ENCODE measurements at regions not wholly inside any gene's neighbourhood (a gene's known extent, or its start where the extent isn't known, plus 50 kb on each side); places are given as distances from the start of the nearest gene placed in this dataset.

DNA sequence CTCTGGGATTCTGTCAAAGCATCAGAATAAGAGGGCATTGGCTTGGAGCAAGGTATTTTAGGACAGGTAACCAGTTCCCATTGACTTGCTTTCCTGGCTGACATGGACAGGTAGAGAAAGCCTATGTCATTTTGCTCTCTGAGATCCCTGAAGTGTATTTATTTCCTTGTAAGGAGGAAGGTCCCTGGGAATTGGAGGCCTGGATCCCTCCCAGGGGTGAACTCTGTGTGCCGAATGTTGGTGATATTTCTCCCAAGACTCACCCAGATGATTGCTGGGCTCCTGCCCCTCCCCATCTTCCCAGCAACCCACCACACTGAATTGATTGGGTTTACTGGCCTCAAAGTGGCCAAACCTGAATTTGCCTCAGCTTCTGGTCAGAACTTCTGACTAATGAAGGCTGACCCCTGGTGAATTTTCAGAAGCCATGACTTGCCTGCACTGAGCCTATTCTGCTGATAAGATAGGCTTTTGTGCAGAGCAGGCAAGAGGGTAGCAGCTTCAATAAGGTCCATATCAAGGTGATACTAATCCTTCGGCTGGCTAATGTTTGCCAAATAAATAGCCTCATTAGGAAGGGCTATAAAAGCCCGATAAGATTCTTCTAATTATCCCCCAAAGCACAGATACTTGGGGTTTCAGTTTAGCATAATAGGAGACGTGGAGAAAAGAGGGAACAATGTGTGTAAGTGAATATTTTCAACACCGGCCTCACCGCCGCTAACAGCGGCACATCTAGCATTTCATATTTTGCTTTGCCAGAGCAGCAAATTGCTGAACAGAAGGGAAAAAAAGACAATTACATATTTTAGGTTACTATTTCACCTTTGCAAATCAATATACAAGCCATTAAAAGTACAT, 152.9 kb upstream of the PITX1 start:
- intact Hi-C loops (cut with micrococcal nuclease): no loop called here
- Mint-ChIP-seq H3K27ac (no peak overlapping the region), H3K36me3 (ENCODE audit: low read depth) (no peaks in the 10 kb centered on the region), H3K9me3 (no peaks in the 10 kb centered on the region), H3K27me3 (peaks cover 61% of the 10 kb centered on the region), H3K4me1 (ENCODE audit: low read depth) (peaks cover 13% of the 10 kb centered on the region), H3K4me3 (no peak overlapping the region)

DNA sequence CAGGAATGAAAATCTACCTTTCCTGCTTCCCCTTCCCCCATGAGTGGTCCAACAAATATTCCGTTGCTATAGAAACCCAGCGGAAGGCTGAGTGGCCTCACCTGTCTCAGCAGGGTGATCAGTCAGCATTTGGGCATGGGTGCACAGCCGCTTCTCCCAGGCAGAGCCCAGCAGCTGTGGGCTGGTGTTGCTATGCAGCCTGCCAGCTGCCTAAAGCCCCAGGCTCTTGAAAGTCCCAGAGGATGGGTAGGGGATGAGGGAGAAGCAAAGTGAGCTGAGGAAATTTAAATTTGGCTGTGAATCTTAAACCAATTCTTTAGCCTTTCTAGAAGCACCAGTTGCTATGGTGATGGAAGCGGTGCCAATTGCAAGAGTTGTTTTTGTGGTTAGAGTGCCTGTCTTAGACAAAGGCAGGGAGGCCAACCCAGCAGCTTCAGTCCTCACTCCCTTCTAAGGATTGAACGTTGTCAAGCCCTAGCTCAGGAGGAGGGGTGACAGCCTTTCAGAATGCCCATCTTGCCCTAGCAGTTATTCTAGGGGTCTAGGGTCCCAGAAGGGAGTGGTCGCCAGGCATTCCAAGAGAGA, 151.5 kb upstream of the PITX1 start:
- intact Hi-C loops (cut with micrococcal nuclease): no loop called here

DNA sequence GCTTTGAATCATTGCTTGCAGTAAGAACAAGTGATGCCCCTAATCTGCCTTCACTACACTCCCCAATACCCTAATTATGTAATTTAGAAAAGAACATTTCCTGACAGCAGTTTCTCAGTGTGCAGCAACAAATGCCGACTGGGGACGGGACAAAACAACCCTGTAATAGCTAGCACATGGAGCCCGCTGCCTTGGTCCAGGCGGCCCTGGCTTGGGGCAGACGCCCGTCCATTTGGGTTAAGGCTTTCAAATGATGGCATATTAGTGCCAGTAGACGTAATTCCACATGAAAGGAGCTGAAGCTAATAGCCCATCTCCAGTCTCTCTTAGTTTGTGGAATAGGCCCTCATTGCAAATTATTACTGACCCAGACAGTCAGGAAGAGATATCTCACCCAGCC, 150.6 kb upstream of the PITX1 start:
- Mint-ChIP-seq H3K4me1 (ENCODE audit: low read depth) (no peaks in the 10 kb centered on the region), H3K9me3 (no peaks in the 10 kb centered on the region), H3K4me3 (no peak overlapping the region), H3K36me3 (ENCODE audit: low read depth) (no peaks in the 10 kb centered on the region), H3K27me3 (peaks cover 41% of the 10 kb centered on the region), H3K27ac (no peak overlapping the region)
- intact Hi-C loops (cut with micrococcal nuclease): no loop called here

More for the DNA sequence above, 151.5 kb upstream of the PITX1 start:
- no peak overlapping the region for H3K4me3 Mint-ChIP-seq
- no peaks in the 10 kb centered on the region for H3K9me3 Mint-ChIP-seq
- H3K36me3 Mint-ChIP-seq (ENCODE audit: low read depth): no peaks in the 10 kb centered on the region
- peaks cover 49% of the 10 kb centered on the region for H3K27me3 Mint-ChIP-seq
- peaks cover 2% of the 10 kb centered on the region for H3K4me1 Mint-ChIP-seq (ENCODE audit: low read depth)
- no peak overlapping the region for H3K27ac Mint-ChIP-seq

DNA sequence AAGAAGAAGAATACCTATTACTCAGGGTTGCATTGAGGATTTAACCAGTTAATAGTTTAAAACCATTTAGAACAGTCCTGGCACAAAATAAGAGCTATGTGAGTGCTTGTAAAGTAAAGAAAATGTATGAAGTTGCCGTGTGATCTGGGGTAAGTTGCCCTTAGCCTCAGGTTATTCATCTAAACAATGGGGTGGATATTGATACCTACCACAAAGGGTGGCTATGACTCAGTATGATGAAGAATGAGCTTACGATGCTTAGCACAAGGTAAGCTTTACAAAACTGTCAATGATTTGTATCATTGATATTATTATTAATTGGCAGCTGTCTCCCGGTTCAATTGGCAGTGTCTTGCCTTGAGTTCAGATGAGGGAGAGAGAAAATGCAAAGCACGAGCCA, 149.4 kb upstream of the PITX1 start:
- no peak overlapping the region for H3K27ac Mint-ChIP-seq
- no peak overlapping the region for H3K4me3 Mint-ChIP-seq
- no peaks in the 10 kb centered on the region for H3K36me3 Mint-ChIP-seq (ENCODE audit: low read depth)
- no peaks in the 10 kb centered on the region for H3K4me1 Mint-ChIP-seq (ENCODE audit: low read depth)
- peaks cover 37% of the 10 kb centered on the region for H3K27me3 Mint-ChIP-seq
- H3K9me3 Mint-ChIP-seq: no peaks in the 10 kb centered on the region
- intact Hi-C loops (cut with micrococcal nuclease): no loop called here

DNA sequence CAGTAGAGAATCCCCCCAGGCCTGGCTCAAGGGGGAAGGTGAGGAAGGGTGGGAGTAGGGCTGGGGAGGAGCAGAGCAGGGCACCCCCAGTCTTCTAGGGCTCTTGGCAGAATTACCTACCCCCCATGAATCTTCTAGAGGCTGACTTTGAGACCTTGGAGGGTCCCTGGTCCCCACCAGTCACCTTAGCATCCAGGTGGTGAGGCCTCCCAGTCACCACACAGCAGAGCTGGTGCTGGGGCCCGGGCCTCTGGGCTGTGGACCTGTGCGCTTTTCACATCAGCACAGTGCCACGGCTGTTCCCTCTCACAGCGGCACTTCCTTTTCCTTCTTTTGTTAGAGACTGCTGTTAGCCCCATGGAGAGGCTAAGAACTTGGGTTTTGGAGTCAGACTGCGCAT, 148.6 kb upstream of the PITX1 start:
- Mint-ChIP-seq H3K4me1 (ENCODE audit: low read depth) (no peaks in the 10 kb centered on the region), H3K27ac (no peak overlapping the region), H3K4me3 (no peak overlapping the region), H3K27me3 (peaks cover 38% of the 10 kb centered on the region), H3K36me3 (ENCODE audit: low read depth) (no peaks in the 10 kb centered on the region), H3K9me3 (no peaks in the 10 kb centered on the region)
- intact Hi-C loops (cut with micrococcal nuclease): no loop called here

DNA sequence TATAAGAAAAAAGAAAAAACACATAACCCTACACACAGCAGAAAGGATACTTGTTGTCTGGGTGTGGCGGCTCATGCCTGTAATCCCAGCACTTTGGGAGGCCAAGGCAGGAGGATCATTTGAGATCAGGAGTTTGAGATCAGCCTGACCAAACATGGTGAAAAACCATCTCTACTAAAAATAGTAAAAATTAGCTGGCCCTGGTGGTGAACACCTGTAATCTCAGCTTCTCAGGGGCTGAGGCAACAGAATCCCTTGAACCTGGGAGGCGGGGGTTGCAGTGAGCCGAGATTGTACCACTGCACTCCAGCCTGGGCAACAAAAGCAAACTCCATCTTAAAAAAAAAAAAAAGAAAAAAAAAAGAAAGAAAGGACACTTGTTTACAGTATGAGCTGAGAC, 147.6 kb upstream of the PITX1 start:
- Mint-ChIP-seq H3K36me3 (ENCODE audit: low read depth) (no peaks in the 10 kb centered on the region), H3K27ac (no peak overlapping the region), H3K9me3 (no peaks in the 10 kb centered on the region), H3K4me3 (no peak overlapping the region), H3K4me1 (ENCODE audit: low read depth) (no peaks in the 10 kb centered on the region), H3K27me3 (peaks cover 41% of the 10 kb centered on the region)
- intact Hi-C loops (cut with micrococcal nuclease): no loop called here

DNA sequence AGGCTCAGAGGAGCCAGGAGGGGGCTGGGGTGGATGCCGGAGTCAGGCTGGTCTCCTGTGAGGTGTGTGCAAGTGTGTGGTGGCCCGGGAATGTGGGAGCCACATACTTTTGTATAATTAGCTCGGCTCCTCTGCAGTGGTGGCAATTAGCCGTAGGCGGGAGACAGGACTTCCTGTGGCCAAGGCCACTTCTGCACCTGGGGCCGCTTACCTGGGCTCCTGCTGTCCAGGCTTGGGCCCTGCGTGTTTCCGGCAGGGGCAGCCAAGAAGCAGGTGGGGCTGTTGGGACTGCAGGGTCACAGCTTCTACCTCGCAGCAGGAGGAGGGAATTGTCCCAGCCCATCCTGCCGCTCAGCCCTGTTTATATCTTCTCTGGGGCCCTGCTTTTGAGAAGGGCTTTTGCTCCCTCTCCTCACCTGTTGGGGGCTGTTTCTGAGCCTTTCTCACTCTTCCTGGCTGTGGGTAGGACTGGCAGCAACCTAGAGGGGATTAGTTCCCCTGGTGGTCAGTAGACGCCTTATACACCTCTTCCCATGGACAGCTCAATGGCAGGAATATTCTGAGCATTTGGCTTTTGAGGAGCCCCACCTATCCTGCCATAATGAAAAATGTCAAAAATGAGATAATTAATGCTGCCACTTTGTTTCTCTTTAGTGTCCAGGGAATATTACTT, 145.4 kb upstream of the PITX1 start:
- Mint-ChIP-seq H3K4me3 (no peak overlapping the region), H3K4me1 (ENCODE audit: low read depth) (no peaks in the 10 kb centered on the region), H3K36me3 (ENCODE audit: low read depth) (no peaks in the 10 kb centered on the region), H3K9me3 (no peaks in the 10 kb centered on the region), H3K27me3 (peaks cover 37% of the 10 kb centered on the region), H3K27ac (no peak overlapping the region)
- intact Hi-C loops (cut with micrococcal nuclease): no loop called here

DNA sequence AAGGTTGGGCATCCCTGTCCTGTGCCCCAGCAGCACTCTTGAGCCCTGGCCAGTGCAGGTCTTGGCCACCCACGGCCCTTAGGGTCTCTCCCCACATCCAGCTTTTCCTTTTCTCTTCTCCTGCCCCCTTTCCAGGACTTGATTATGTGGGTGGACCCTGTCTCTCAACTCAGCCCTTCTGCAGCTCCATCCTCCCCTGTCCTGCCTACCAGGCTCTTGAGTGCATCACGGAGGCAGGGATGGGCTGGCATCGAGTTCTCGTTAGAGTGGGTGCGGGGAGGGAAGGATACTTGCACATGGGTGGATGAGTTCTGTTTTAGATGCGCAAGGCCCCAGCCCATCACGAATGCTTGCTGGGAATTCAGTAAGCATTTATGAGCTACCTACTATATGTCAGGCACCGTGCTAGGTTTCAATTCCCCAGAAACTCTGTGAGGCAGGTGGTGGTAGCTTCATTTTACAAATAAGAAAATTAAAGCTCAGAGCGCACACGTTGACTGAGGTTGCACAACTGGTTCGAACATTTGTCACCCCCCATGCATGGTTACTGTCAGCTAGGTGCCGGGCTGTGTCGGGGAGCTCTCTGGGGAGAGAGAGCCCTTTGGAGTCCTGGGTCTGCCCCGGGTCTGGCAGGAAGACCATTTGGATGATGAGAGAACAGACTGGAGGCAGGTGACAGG, 144.6 kb upstream of the PITX1 start:
- intact Hi-C loops (cut with micrococcal nuclease): no loop called here
- H3K27ac Mint-ChIP-seq: no peak overlapping the region
- H3K36me3 Mint-ChIP-seq (ENCODE audit: low read depth): no peaks in the 10 kb centered on the region
- H3K27me3 Mint-ChIP-seq: peaks cover 39% of the 10 kb centered on the region
- H3K9me3 Mint-ChIP-seq: no peaks in the 10 kb centered on the region
- no peak overlapping the region for H3K4me3 Mint-ChIP-seq
- no peaks in the 10 kb centered on the region for H3K4me1 Mint-ChIP-seq (ENCODE audit: low read depth)

DNA sequence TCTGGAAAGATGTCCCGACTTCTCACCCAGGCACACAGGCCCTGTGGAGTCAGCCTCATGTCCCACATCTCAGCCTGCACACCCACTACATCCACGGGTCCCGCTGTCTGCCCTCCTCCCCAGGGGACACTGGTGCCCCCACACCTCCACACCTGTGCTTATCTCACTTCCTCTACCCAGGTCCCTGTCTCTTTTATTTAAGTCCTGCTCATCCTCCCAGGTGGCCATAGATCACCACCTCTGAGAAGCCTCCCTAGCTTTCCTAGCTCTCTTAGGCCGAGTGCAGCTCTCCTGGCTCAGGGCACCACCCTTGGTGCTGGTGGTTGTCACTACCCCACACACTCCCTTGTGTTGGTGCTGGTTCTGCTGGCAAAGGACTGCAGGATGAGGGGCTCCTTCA, 143.6 kb upstream of the PITX1 start:
- Mint-ChIP-seq H3K27ac (no peak overlapping the region), H3K4me3 (no peak overlapping the region), H3K36me3 (ENCODE audit: low read depth) (no peaks in the 10 kb centered on the region), H3K4me1 (ENCODE audit: low read depth) (no peaks in the 10 kb centered on the region), H3K27me3 (peaks cover 39% of the 10 kb centered on the region), H3K9me3 (no peaks in the 10 kb centered on the region)
- intact Hi-C loops (cut with micrococcal nuclease): no loop called here

DNA sequence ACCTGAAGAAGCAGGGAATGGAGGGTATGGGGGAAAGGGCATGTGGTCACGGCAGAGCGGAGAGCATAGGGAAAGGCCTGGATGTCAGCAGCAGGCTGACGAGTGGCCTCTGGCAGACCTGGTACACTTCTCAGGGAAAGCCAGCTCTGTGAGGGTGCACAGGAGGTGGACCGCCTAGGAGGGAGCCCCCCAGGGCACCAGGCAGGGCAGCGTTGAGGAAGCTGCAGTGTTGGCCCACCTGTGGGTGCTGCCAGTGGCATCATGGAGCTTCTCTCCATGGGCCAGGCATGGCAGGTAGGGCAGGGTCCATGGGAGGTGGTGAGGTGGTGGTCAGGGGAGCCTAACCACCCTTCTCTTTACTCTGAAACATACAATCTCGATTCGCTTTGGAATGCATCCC, 143.0 kb upstream of the PITX1 start:
- Mint-ChIP-seq H3K9me3 (no peaks in the 10 kb centered on the region), H3K27me3 (peaks cover 41% of the 10 kb centered on the region), H3K36me3 (ENCODE audit: low read depth) (no peaks in the 10 kb centered on the region), H3K27ac (no peak overlapping the region), H3K4me3 (no peak overlapping the region), H3K4me1 (ENCODE audit: low read depth) (peaks cover under 1% of the 10 kb centered on the region)
- intact Hi-C loops (cut with micrococcal nuclease): no loop called here

DNA sequence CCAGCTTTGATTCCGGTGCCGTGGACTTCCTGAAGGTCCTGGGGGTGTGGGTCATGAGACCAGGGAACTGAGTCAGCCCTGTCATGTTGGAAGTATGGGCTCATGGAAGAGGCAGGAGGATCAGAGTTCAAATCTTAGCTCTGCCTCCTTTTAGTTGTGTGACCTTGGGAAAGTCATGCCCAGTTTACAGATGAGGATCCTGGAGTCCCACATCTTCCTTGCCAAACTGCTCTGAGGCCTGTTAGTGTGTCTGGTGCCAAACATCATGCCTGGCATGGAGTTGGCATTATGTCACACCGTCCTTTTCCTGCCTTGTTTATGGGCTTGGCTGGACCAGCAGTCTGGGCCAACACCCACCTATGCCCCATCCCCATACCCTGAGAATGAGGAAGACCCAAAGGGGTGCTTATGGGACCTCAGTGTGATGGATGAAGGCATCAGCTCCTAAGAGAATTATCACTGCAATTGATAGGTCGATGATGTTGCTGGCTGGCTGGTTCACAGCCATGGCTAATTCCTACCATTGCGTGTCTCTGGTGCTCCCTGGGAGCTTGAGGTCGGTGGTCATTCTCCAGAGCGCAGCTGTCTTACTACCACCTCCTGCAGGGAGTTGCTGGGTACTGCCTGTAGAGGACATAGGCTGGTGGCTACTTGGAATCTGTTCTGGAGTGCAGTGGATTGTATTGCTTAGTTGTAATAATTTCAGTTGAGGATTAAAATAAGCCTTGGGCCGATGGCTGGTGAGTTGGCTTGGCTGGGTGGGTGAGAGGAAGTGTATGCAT, 140.5 kb upstream of the PITX1 start:
- peaks cover 60% of the 10 kb centered on the region for H3K27me3 Mint-ChIP-seq
- intact Hi-C loops (cut with micrococcal nuclease): no loop called here
- peaks cover 20% of the 10 kb centered on the region for H3K4me1 Mint-ChIP-seq (ENCODE audit: low read depth)
- no peak overlapping the region for H3K4me3 Mint-ChIP-seq
- H3K27ac Mint-ChIP-seq: no peak overlapping the region
- no peaks in the 10 kb centered on the region for H3K9me3 Mint-ChIP-seq
- H3K36me3 Mint-ChIP-seq (ENCODE audit: low read depth): no peaks in the 10 kb centered on the region

DNA sequence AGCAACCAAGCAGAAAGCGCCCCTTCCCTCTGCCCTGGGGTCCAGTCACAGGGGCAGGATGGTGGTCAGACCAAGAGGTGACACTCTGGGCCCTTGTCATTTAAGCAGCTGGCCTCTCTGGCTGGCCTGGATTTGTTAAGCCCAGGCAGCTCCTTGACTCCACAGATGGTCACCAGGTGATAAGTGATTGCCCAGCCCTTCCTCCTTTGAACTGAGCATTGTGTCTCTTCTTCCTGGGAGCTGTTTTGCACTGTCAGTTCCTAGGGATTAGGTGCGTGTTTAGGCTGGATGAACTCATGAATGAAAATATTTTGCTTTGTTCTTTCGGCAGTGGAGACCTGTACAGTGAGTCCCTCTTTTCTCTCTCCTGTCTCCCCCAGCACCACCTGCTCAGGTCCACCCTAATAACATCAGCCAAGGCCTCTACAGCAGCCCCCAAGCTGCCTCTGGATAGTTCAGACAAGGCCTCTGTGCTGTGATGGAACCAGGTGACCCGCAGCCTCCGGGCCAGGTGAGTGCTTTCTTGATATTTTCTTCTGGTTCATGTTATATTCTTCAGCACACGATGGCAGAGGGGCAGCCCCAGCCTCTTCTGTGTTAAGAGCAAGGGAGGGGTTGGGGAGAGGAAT, 139.7 kb upstream of the PITX1 start:
- Mint-ChIP-seq H3K27me3 (peaks cover 61% of the 10 kb centered on the region), H3K36me3 (ENCODE audit: low read depth) (no peaks in the 10 kb centered on the region), H3K4me1 (ENCODE audit: low read depth) (peaks cover 20% of the 10 kb centered on the region)

DNA sequence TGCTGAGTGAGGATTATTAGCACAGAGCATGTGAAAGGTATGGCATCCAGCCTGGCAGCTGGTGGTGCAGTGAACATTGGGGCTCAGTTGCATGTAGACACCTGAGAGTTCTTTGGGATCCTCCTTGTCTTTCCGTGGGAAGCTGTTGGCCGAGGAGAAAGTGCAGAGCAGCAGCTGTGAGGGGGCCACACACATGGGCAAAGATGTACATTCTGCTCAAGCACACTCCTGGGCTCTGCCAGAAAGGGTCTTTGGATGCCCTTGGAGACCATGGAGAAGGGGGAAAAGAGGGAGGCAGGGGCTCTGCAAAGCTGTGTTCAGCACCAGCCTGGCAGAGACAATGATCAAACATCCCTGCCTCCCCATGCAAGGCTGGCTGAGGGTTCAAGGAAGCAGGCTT, 138.7 kb upstream of the PITX1 start:
- no peaks in the 10 kb centered on the region for H3K9me3 Mint-ChIP-seq
- H3K4me1 Mint-ChIP-seq (ENCODE audit: low read depth): peaks cover 20% of the 10 kb centered on the region
- intact Hi-C loops (cut with micrococcal nuclease): no loop called here
- H3K27ac Mint-ChIP-seq: no peak overlapping the region
- H3K36me3 Mint-ChIP-seq (ENCODE audit: low read depth): no peaks in the 10 kb centered on the region
- peaks cover 66% of the 10 kb centered on the region for H3K27me3 Mint-ChIP-seq
- no peak overlapping the region for H3K4me3 Mint-ChIP-seq

More for the DNA sequence above, 139.7 kb upstream of the PITX1 start:
- H3K4me3 Mint-ChIP-seq: no peak overlapping the region
- no peaks in the 10 kb centered on the region for H3K9me3 Mint-ChIP-seq
- intact Hi-C loops (cut with micrococcal nuclease): no loop called here
- H3K27ac Mint-ChIP-seq: peak overlapping the region; percentile 27

Data from dendritic cell treated with granulocyte-macrophage colony-stimulating factor and Interleukin-4, amounts not matched to agents 40 ng/mL and 50 ng/mL, for 4 days (primary cell).